DOHH2 (cell line): ENCODE measurements at regions not wholly inside any gene's neighbourhood (a gene's known extent, or its start where the extent isn't known, plus 50 kb on each side); places are given as distances from the start of the nearest gene placed in this dataset.

Experiments
- H3F3A ChIP-seq: fragments of 200-600 bp; sonication (generic), shearing (Covaris generic); 2 replicates; pipeline ENCODE4 v1.6.0; 2016; ENCODE audit warnings: antibody characterized with exemption, mild to moderate bottlenecking; ENCODE audit not compliant: control insufficient read depth, insufficient read depth
- H3K27ac ChIP-seq: fragments of 200-600 bp; sonication (generic); 2 replicates; pipeline ENCODE4 v1.5.1; 2014; ENCODE audit warnings: low read depth, mild to moderate bottlenecking, low read length, moderate library complexity
- H3K27me3 ChIP-seq: fragments of 200-600 bp; sonication (generic); 2 replicates; pipeline ENCODE4 v1.6.1; 2014; ENCODE audit warnings: mild to moderate bottlenecking, low read length, mixed read lengths; ENCODE audit not compliant: control insufficient read depth
- H3K36me3 ChIP-seq: fragments of 200-600 bp; sonication (generic); 2 replicates; pipeline ENCODE4 v1.6.1; 2014; ENCODE audit warnings: mild to moderate bottlenecking, low read length, moderate library complexity, mixed read lengths; ENCODE audit not compliant: control insufficient read depth
- H3K4me1 ChIP-seq: fragments of 200-600 bp; sonication (generic); 2 replicates; pipeline ENCODE4 v1.6.1; 2014; ENCODE audit warnings: mild to moderate bottlenecking, low read length, mixed read lengths; ENCODE audit not compliant: control insufficient read depth
- H3K4me2 ChIP-seq: fragments of 200-600 bp; sonication (generic); 2 replicates; pipeline ENCODE4 v1.6.0; 2014; ENCODE audit warnings: mild to moderate bottlenecking, low read length, moderate library complexity
- H3K4me3 ChIP-seq: fragments of 200-600 bp; sonication (generic); 2 replicates; pipeline ENCODE4 v1.5.1; 2014; ENCODE audit warnings: mild to moderate bottlenecking, low read length, mixed read lengths
- H3K79me2 ChIP-seq: fragments of 200-600 bp; sonication (generic); 2 replicates; pipeline ENCODE4 v1.6.1; 2014; ENCODE audit warnings: mild to moderate bottlenecking, low read length, mixed read lengths; ENCODE audit not compliant: control insufficient read depth
- H3K9me2 ChIP-seq: fragments of 200-600 bp; sonication (generic); replicated peaks from 2 replicates; pipeline ENCODE4 v1.6.1; 2014; ENCODE audit warnings: mild to moderate bottlenecking, low read length, mixed read lengths; ENCODE audit not compliant: control insufficient read depth
- H3K9me3 ChIP-seq: fragments of 200-600 bp; sonication (generic); 2 replicates; pipeline ENCODE4 v1.6.1; 2014; ENCODE audit warnings: antibody characterized with exemption, low read length, mixed read lengths; ENCODE audit not compliant: control insufficient read depth, insufficient read depth
- H4K20me1 ChIP-seq: fragments of 200-600 bp; sonication (generic); 2 replicates; pipeline ENCODE4 v1.6.0; 2014; ENCODE audit warnings: low read depth, mild to moderate bottlenecking, antibody characterized with exemption, low read length, moderate library complexity; ENCODE audit not compliant: control insufficient read depth, insufficient read depth
- EZH2phosphoT487 ChIP-seq: fragments of 200-600 bp; sonication (generic); IDR thresholded peaks from 2 replicates; pipeline ENCODE4 v1.6.1; 2017; ENCODE audit warnings: borderline replicate concordance, mild to moderate bottlenecking, antibody characterized with exemption, low read length, moderate library complexity, mixed read lengths
- TF ChIP-seq, protein P1 (sequence below): fragments of 200-600 bp; sonication (generic); IDR thresholded peaks from one replicate; pipeline ENCODE4 v1.5.1; 2014; ENCODE audit warnings: antibody characterized with exemption, mild to moderate bottlenecking, low read depth, low read length; ENCODE audit not compliant: poor library complexity, severe bottlenecking

DNA sequence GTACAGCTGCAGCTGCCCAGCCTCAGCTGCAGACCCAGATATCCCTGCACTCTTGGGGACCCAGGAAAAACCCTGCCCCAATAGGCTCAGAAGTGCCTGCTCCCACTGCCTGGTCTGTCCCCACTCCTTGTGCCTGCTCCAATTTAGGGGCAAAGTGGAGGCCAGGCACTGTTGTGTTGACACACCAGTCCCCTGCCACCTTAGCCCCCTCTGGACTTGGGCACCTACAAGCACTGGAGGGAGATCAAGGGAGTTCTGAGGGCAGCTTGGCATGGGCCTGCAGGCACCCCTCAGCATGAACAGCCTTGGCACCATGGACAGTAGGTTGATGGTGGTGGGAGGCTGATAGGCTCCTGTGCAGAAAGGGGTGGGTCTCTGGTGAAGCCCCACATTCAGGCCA, 2020.8 kb upstream of the ADGRL3 start:
- Histone ChIP-seq H3K36me3 (no peaks in the 10 kb centered on the region), H3K9me2 (no peaks in the 10 kb centered on the region), H3K4me2 (no peak overlapping the region), H3K9me3 (peaks cover 3% of the 10 kb centered on the region; the same call in 1 of the 2 replicates), H3K79me2 (no peaks in the 10 kb centered on the region), H3K27me3 (no peaks in the 10 kb centered on the region), H3K4me1 (no peaks in the 10 kb centered on the region), H4K20me1 (no peaks in the 10 kb centered on the region), H3F3A (no peaks in the 10 kb centered on the region), H3K27ac (no peak overlapping the region), H3K4me3 (no peak overlapping the region)
- TF ChIP-seq, protein P1, sequence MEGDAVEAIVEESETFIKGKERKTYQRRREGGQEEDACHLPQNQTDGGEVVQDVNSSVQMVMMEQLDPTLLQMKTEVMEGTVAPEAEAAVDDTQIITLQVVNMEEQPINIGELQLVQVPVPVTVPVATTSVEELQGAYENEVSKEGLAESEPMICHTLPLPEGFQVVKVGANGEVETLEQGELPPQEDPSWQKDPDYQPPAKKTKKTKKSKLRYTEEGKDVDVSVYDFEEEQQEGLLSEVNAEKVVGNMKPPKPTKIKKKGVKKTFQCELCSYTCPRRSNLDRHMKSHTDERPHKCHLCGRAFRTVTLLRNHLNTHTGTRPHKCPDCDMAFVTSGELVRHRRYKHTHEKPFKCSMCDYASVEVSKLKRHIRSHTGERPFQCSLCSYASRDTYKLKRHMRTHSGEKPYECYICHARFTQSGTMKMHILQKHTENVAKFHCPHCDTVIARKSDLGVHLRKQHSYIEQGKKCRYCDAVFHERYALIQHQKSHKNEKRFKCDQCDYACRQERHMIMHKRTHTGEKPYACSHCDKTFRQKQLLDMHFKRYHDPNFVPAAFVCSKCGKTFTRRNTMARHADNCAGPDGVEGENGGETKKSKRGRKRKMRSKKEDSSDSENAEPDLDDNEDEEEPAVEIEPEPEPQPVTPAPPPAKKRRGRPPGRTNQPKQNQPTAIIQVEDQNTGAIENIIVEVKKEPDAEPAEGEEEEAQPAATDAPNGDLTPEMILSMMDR = no peak
- TF ChIP-seq EZH2phosphoT487 = no peak

DNA sequence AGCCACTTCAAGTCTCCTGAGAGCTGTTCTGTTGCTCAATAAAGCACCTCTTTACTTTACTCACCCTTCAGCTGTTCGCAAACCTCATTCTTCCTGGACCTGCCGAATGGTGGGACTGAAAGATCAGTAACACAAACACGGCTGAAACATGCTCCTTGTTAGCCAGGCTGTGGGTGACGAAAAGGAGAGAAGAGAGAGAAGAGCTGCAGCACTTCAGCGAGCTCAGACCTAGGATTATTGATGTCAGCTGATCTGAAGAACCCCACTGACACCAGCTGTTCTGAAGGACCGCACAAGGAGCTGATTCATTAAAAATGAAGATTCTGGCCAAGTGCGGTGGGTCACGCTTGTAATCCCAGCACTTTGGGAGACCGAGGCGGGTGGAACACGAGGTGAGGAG, 2020.0 kb upstream of the ADGRL3 start:
- no peak overlapping the region for H3K4me2 ChIP-seq
- H3K4me3 ChIP-seq = no peak overlapping the region
- no peak overlapping the region for H3K27ac ChIP-seq
- H3K79me2 ChIP-seq = no peaks in the 10 kb centered on the region
- no peaks in the 10 kb centered on the region for H3K36me3 ChIP-seq
- peaks cover 3% of the 10 kb centered on the region; the same call in 1 of the 2 replicates for H3K9me3 ChIP-seq
- H3K27me3 ChIP-seq = no peaks in the 10 kb centered on the region
- H3K4me1 ChIP-seq = no peaks in the 10 kb centered on the region
- TF ChIP-seq, protein P1 = no peak
- no peak for TF ChIP-seq EZH2phosphoT487
- no peaks in the 10 kb centered on the region for H3K9me2 ChIP-seq
- no peaks in the 10 kb centered on the region for H4K20me1 ChIP-seq
- H3F3A ChIP-seq = no peaks in the 10 kb centered on the region

DNA sequence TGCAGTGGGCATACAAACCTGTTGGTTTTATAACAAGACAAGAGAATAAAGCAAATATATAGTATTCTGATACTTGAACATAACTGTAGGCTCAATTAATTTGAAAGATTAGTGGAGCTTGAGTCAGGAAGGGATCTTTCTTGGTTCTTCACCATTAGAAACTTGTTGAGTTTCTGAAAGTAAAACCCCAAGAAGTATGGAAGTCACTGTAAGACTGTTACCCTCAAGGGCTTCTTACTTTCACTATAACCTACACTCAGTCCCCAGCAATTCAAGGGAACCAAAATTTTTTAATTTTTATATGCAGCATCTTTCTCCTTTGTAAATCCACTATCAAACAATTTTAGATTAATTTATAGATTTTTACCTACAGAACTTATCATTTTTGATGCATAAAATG, 2019.2 kb upstream of the ADGRL3 start:
- no peak for TF ChIP-seq EZH2phosphoT487
- TF ChIP-seq, protein P1 = no peak
- Histone ChIP-seq H3K9me3 (peaks cover 3% of the 10 kb centered on the region; the same call in 1 of the 2 replicates), H3K4me2 (no peak overlapping the region), H3K9me2 (no peaks in the 10 kb centered on the region), H3K36me3 (no peaks in the 10 kb centered on the region), H3K4me1 (no peaks in the 10 kb centered on the region), H3F3A (no peaks in the 10 kb centered on the region), H3K79me2 (no peaks in the 10 kb centered on the region), H3K4me3 (no peak overlapping the region), H3K27me3 (no peaks in the 10 kb centered on the region), H4K20me1 (no peaks in the 10 kb centered on the region), H3K27ac (no peak overlapping the region)
